SK-N-MC (cell line): ENCODE measurements at regions not wholly inside any gene's neighbourhood (a gene's known extent, or its start where the extent isn't known, plus 50 kb on each side); places are given as distances from the start of the nearest gene placed in this dataset.

Experiments used
- EZH2 ChIP-seq: fragments of 200-600 bp; sonication (generic); IDR thresholded peaks from one replicate; pipeline ENCODE4 v1.6.1; 2017; ENCODE audit warnings: antibody characterized with exemption
- FOXP2 ChIP-seq: optimal IDR thresholded peaks from 2 replicates; pipeline ENCODE3; 2011; ENCODE audit warnings: mild to moderate bottlenecking, moderate library complexity; ENCODE audit not compliant: insufficient read depth; ENCODE audit errors: extremely low read length, control extremely low read depth
- POLR2AphosphoS5 ChIP-seq: IDR thresholded peaks from 2 replicates; pipeline ENCODE4 v1.6.1; 2012; ENCODE audit warnings: mild to moderate bottlenecking, low read depth, low read length, borderline replicate concordance

DNA sequence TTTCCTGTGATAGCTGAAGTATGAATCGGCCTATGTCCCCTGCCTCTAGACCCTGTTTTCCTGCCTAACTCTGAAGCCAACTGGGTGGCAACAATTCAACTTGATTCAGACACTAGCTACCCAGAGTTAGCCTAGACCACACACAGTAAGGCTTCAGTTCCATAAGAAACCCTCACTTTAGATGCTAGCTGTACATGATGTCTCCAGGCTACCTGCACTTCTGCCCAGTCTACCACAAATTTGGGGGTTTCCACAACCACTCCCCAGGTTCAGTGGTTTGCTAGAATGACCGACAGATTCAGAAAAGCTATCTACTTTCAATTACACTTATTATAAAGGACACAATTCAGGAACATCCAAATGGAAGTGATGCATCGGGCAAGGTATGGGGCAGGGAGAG, 119.4 kb upstream of the VLDLR start:
- TF ChIP-seq POLR2AphosphoS5, result no peak
- no peak for TF ChIP-seq EZH2
- no peak for TF ChIP-seq FOXP2
